Gastroesophageal sphincter (tissue), 3 donors: ENCODE measurements at regions not wholly inside any gene's neighbourhood (a gene's known extent, or its start where the extent isn't known, plus 50 kb on each side); places are given as distances from the start of the nearest gene placed in this dataset.

Experiments
- CTCF ChIP-seq, 4 experiments: fragments of 200-600 bp in 2 of 4; fragments of 450-650 bp in 2 of 4; sonication (generic) in 1 of 4; IDR thresholded peaks; one replicate each; pipeline ENCODE4 v1.5.1; 2017 to 2019; ENCODE audit warnings: antibody characterized with exemption in 4 of 4, mild to moderate bottlenecking in 2 of 4, moderate library complexity in 2 of 4
- EP300 ChIP-seq: sonication (generic); formaldehyde crosslinking; IDR thresholded peaks from one replicate; pipeline ENCODE4 v1.6.1; 2017; ENCODE audit warnings: antibody characterized with exemption, mild to moderate bottlenecking

- TF ChIP-seq CTCF (IDR thresholded peaks at IDR 0.05) (no peak), EP300 (no peak)
Observed at GRCh38 chrX:139091066-139091465, 379.5 kb upstream of the FGF13 start.
